B cell (primary cell): ENCODE measurements at regions not wholly inside any gene's neighbourhood (a gene's known extent, or its start where the extent isn't known, plus 50 kb on each side); places are given as distances from the start of the nearest gene placed in this dataset.

Experiments used
- ATAC-seq: fragments of 200-7000 bp; cut with Tn5 transposase; one replicate; pipeline ENCODE4 v1.10.0; 2021; ENCODE audit warnings: low read depth, mild to moderate bottlenecking, moderate number of reproducible peaks, moderate library complexity
- CTCF ChIA-PET: fragments of 350-600 bp; sonication (Branson Sonifier 250); formaldehyde crosslinking; loops from one replicate; lab custom pipeline; 2021; ENCODE audit warnings: antibody characterized with exemption, inconsistent platforms; lab: Charles Lee
- POLR2A ChIA-PET: fragments of 350-600 bp; sonication (Branson Sonifier 250); formaldehyde crosslinking; loops from one replicate; lab custom pipeline; 2021; ENCODE audit warnings: antibody characterized with exemption; lab: Charles Lee
- DNase-seq: peaks from one replicate; pipeline ENCODE4 v3.0.0; 2013
- H2AFZ ChIP-seq: 2 replicates; pipeline ENCODE4 v1.6.1; 2012; ENCODE audit warnings: mild to moderate bottlenecking, low read depth, low read length; ENCODE audit not compliant: insufficient read depth, poor library complexity, severe bottlenecking
- H3K27ac ChIP-seq, 2 donors: 1 replicate in 1 of 2; 2 replicates in 1 of 2; pipeline ENCODE4 v1.5.1; 2012 to 2013; ENCODE audit warnings: low read length in 2 of 2, mild to moderate bottlenecking in 2 of 2, moderate library complexity in 1 of 2
- H3K27me3 ChIP-seq, 4 experiments: fragments of 200-600 bp in 1 of 4; sonication (generic) in 1 of 4; replicated peaks in 1 of 4; 1 replicate in 2 of 4; 2 replicates in 2 of 4; pipeline versions ENCODE4 v1.6.1 to v1.7.0; 2013 to 2016; ENCODE audit warnings: low read length in 3 of 4, mild to moderate bottlenecking in 2 of 4, mixed read lengths in 1 of 4, moderate library complexity in 1 of 4; ENCODE audit not compliant: insufficient read depth in 4 of 4, control insufficient read depth in 3 of 4; ENCODE audit errors: control extremely low read depth in 1 of 4
- H3K36me3 ChIP-seq, 2 experiments: replicated peaks in 1 of 2; 1 replicate in 1 of 2; 2 replicates in 1 of 2; pipeline versions ENCODE4 v1.6.1 to v1.7.1; 2013; ENCODE audit warnings: low read length in 1 of 2; ENCODE audit not compliant: insufficient read depth in 2 of 2, control insufficient read depth in 1 of 2; ENCODE audit errors: control extremely low read depth in 1 of 2, extremely low read depth in 1 of 2
- H3K4me1 ChIP-seq, 2 donors: fragments of 200-600 bp in 1 of 2; sonication (generic) in 1 of 2; 1 replicate in 1 of 2; 2 replicates in 1 of 2; pipeline versions ENCODE4 v1.5.1 to v1.6.1; 2013 to 2017; ENCODE audit warnings: low read length in 2 of 2; ENCODE audit not compliant: control insufficient read depth in 2 of 2, insufficient read depth in 2 of 2
- H3K4me2 ChIP-seq: replicated peaks from 2 replicates; pipeline ENCODE3; 2012; ENCODE audit warnings: mild to moderate bottlenecking, low read depth, low read length; ENCODE audit not compliant: poor library complexity, severe bottlenecking
- H3K4me3 ChIP-seq, 5 experiments: fragments of 200-600 bp in 1 of 5; sonication (generic) in 1 of 5; 1 replicate in 3 of 5; 2 replicates in 2 of 5; pipeline versions ENCODE4 v1.5.1 to v1.7.0; 2011 to 2016; ENCODE audit warnings: low read length in 4 of 5, mild to moderate bottlenecking in 4 of 5, low read depth in 2 of 5, control low read depth in 1 of 5, moderate library complexity in 1 of 5; ENCODE audit not compliant: insufficient read depth in 1 of 5; ENCODE audit errors: control extremely low read depth in 1 of 5, extremely low read depth in 1 of 5
- H3K79me2 ChIP-seq: fragments of 200-600 bp; sonication (generic); one replicate; pipeline ENCODE4 v1.6.0; 2016; ENCODE audit warnings: low read length; ENCODE audit not compliant: control insufficient read depth, insufficient read depth
- H3K9ac ChIP-seq: fragments of 200-600 bp; sonication (generic); 2 replicates; pipeline ENCODE4 v1.6.1; 2017; ENCODE audit warnings: mild to moderate bottlenecking, low read length, moderate library complexity
- H3K9me3 ChIP-seq, 3 donors: one replicate each; pipeline versions ENCODE4 v1.6.1 to v1.7.1; 2013; ENCODE audit warnings: low read length in 2 of 3; ENCODE audit not compliant: control insufficient read depth in 2 of 3, insufficient read depth in 1 of 3; ENCODE audit errors: control extremely low read depth in 1 of 3
- H4K20me1 ChIP-seq: 2 replicates; pipeline ENCODE4 v1.6.0; 2012; ENCODE audit warnings: mild to moderate bottlenecking, low read length; ENCODE audit not compliant: insufficient read depth, control insufficient read depth, poor library complexity, severe bottlenecking
- H3K27ac Mint-ChIP-seq: one replicate; pipeline ENCODE4 v1.8.0; 2021; ENCODE audit warnings: mixed read lengths
- H3K27me3 Mint-ChIP-seq: one replicate; pipeline ENCODE4 v1.8.0; 2021; ENCODE audit warnings: mixed read lengths
- H3K4me1 Mint-ChIP-seq: one replicate; pipeline ENCODE4 v1.8.0; 2021; ENCODE audit warnings: mixed read lengths
- H3K4me3 Mint-ChIP-seq: one replicate; pipeline ENCODE4 v1.8.0; 2021; ENCODE audit warnings: mixed read lengths
- H3K9me3 Mint-ChIP-seq: one replicate; pipeline ENCODE4 v1.8.0; 2022; ENCODE audit warnings: mixed read lengths; ENCODE audit not compliant: insufficient read depth
- CTCF ChIP-seq: fragments of 200-600 bp; IDR thresholded peaks from one replicate; pipeline ENCODE4 v1.8.0; 2022; ENCODE audit warnings: antibody characterized with exemption, mild to moderate bottlenecking
- EZH2 ChIP-seq: IDR thresholded peaks from 2 replicates; pipeline ENCODE4 v1.6.1; 2012; ENCODE audit warnings: borderline replicate concordance, low read depth, mild to moderate bottlenecking, moderate library complexity, low read length; ENCODE audit not compliant: insufficient read depth, poor library complexity, severe bottlenecking
- WGBS: methylation state at CpG from one replicate; pipeline ENCODE4 v1.1.5; 2013; ENCODE audit warnings: missing lambda C conversion rate; ENCODE audit not compliant: insufficient coverage; 5-methylcytosine and 5-hydroxymethylcytosine counted together
- intact Hi-C: fragments of 100-400 bp; cut with micrococcal nuclease; formaldehyde crosslinking; loops from one replicate; pipeline ENCODE4 v1.10.0; 2022

GRCh38 chr12:107145397-107145796 is 52.0 kb upstream of the CRY1 start:
- H3K4me1 Mint-ChIP-seq = no peaks in the 10 kb centered on the region
- no peak overlapping the region for H3K4me3 Mint-ChIP-seq
- H3K27ac Mint-ChIP-seq = no peak overlapping the region
- Histone ChIP-seq H3K27ac (no peak overlapping the region), H3K79me2 (no peaks in the 10 kb centered on the region), H4K20me1 (no peaks in the 10 kb centered on the region), H3K9ac (no peak overlapping the region), H3K4me1 (no peaks in the 10 kb centered on the region), H3K4me2 (no peak overlapping the region), H3K36me3 (no peaks in the 10 kb centered on the region), H3K9me3 (no peaks in the 10 kb centered on the region), H3K4me3 (no peak overlapping the region), H2AFZ (no peak overlapping the region), H3K27me3 (peaks cover 0 to 2% (median 0%) of the 10 kb centered on the region in 4 experiments)
- intact Hi-C loops = no loop called here
- CTCF ChIA-PET = no interaction called here
- WGBS = no CpG with 5 or more reads among the region's 6 CpGs
- no peaks in the 10 kb centered on the region for H3K9me3 Mint-ChIP-seq
- DNase-seq (no peak), ATAC-seq (no peak)
- peaks cover 13% of the 10 kb centered on the region for H3K27me3 Mint-ChIP-seq
- POLR2A ChIA-PET = no interaction called here
- TF ChIP-seq CTCF (no peak), EZH2 (no peak)

- no peak for ATAC-seq
- intact Hi-C loops = no loop called here
Observed at GRCh38 chr12:107148107-107148506, 54.8 kb upstream of the CRY1 start.

More at GRCh38 chr12:107148107-107148506, 54.8 kb upstream of the CRY1 start:
- Mint-ChIP-seq H3K4me1 (no peaks in the 10 kb centered on the region), H3K27me3 (peaks cover 11% of the 10 kb centered on the region), H3K27ac (no peak overlapping the region), H3K9me3 (no peaks in the 10 kb centered on the region), H3K4me3 (no peak overlapping the region)
- H3K4me1 ChIP-seq = no peaks in the 10 kb centered on the region
- no peak overlapping the region for H2AFZ ChIP-seq
- TF ChIP-seq CTCF (no peak), EZH2 (no peak)
- no peak for DNase-seq
- H3K4me2 ChIP-seq = no peak overlapping the region
- no peaks in the 10 kb centered on the region for H3K36me3 ChIP-seq
- H3K9me3 ChIP-seq = no peaks in the 10 kb centered on the region
- POLR2A ChIA-PET = no interaction called here
- WGBS = 87% methylated on average over 2 of the region's 2 CpGs
- CTCF ChIA-PET = no interaction called here
- no peak overlapping the region for H3K4me3 ChIP-seq
- no peak overlapping the region for H3K9ac ChIP-seq
- H3K79me2 ChIP-seq = no peaks in the 10 kb centered on the region
- no peak overlapping the region for H3K27ac ChIP-seq
- no peaks in the 10 kb centered on the region for H4K20me1 ChIP-seq
- H3K27me3 ChIP-seq = peaks cover 0 to 2% (median 0%) of the 10 kb centered on the region in 4 experiments
